HG03060 (cell line): ENCODE measurements at regions not wholly inside any gene's neighbourhood (a gene's known extent, or its start where the extent isn't known, plus 50 kb on each side); places are given as distances from the start of the nearest gene placed in this dataset.
"Not testable (repeated sequence)": the region's sequence is repeated elsewhere in the genome, so short reads cannot be mapped to it uniquely, and the experiment has no call there.

ENCODE experiments used
- ATAC-seq: cut with Tn5 transposase; IDR thresholded peaks from one replicate; pipeline ENCODE4 v1.9.1; 2021; ENCODE audit warnings: low read depth, moderate number of reproducible peaks; ENCODE audit not compliant: unreplicated experiment

DNA sequence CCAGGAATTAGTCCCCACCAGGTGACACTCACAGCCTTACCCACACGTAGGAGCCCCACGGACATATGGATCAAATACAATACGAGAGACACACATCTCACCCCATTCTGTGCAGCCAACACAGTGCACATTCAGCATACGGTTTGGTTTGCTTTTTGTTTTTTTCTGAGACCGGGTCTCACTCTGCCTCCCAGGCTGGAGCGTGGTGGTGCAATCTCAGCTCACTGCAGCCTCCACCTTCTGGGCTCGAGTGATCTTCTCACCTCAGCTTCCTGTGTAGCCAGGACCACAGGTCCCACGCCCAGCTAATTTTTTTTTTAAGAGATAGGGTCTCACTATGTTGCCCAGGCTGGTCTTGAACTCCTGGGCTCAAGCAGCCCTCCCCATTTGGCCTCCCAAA, 102.8 kb downstream of the POTEB start:
- ATAC-seq = not testable (repeated sequence)

DNA sequence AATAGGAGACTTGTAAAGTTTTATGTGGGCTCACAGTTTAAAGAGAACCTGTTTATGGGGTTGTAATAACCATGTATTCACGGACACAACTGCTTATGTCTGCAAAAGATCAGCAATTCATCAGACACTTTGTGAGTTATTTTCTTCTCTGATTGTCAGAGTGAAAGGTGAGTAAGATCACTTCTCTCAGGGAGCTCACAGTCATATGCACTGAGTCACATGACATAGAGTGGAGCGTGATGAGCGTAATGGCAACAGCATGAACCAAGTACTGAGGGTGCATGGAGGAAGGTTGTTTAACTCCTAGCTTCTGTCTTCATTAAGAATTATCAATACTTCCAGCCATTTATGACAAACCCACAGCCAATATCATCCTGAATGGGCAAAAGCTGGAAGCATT, 111.0 kb downstream of the POTEB start:
- ATAC-seq = not testable (repeated sequence)

GRCh38 chr15:21763756-21764155, 113.8 kb downstream of the POTEB start:
- ATAC-seq = not testable (repeated sequence)

- ATAC-seq = not testable (repeated sequence)
These were observed 117.1 kb downstream of the POTEB start for GRCh38 chr15:21760250-21761023.

GRCh38 chr15:21759401-21760165, 118.0 kb downstream of the POTEB start:
- ATAC-seq = not testable (repeated sequence)

DNA sequence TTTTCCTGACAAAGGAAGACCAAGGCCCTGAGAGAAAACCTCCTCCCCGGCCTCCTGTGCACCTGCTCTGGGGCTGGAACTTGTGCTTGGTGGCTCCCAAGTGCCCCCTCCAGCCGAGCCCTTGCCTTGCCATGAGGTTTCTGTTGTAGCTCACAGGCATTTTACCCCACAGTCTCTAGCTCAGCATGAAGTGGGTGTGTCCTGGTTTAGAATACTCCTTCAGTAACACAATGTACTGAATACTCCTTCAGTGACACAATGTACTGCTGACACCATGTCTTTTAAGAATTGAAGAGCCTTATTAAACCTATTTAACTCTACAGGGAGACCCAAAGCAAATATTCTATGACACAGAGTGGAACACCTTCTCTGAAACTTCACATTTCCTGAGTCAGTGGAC, 123.7 kb downstream of the POTEB start:
- ATAC-seq = not testable (repeated sequence)

- not testable (repeated sequence) for ATAC-seq
These were observed 125.2 kb downstream of the POTEB start for GRCh38 chr15:21752124-21752957.

DNA sequence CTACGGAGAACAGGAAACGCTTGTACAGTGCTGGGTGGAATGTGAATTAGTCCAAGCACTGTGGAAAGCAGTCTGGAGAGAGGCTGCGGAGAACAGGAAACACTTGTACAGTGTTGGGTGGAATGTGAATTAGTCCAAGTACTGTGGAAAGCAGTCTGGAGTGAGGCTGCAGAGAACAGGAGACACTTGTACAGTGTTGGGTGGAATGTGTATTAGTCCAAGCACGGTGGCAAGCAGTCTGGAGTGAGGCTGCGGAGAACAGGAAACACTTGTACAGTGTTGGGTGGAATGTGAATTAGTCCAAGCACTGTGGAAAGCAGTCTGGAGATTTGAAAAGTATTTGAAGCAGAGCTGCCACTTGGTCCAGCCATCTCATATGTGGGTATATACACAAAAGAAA, 128.4 kb downstream of the POTEB start:
- not testable (repeated sequence) for ATAC-seq

DNA sequence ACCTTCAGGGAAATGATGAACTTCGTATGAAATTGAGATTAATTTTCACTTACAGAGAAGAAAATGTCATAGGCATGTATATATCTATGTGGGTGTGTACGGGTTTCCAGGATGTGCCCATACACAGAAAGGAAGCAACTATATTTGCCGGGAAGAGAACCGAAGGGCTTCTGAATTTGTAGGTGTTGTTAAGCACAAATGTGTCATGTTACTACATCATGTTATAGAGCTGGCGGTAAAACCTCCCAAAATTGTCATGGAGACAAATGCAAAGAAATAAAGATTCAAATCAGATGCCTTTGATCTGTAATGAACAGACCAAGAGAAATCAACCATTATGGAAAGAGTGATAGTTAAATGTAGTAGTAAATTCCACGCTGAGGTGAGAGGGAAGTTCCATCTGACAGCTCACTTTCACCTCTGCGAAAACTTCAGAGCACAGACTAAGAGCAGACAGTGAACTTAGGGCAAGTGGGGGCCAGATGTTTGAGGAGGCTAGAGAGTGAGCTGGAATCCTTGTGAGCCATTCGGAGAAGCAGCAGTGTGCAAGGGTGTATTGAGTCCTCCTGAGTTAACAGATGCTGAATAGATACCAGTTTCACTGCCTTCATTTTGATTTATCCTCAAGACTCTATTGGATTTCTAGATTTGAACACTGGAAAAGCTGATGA, 133.2 kb downstream of the POTEB start:
- ATAC-seq = not testable (repeated sequence)

- ATAC-seq = peak; percentile 68
These were observed 135.5 kb downstream of the POTEB start for GRCh38 chr15:21742067-21742466.

DNA sequence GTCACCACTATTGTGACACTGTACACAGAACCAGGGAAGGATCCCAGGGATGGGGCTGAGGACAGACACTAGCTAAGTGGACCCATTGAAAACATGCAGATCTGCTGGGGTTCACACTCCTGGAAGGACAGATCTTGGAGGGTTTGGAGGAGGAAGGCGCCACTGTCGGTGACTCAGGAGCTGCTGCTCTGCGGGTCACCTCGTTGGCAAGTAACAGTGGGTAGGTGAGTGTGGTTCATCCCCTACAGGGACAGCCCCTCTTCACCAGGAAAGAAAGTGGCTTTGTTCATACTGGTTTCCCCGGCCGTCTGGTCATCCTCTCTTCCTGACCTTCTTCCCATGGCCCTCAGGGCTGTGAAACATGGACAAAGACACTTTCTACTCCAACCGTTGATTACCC, 139.5 kb downstream of the POTEB start:
- not testable (repeated sequence) for ATAC-seq

- ATAC-seq = not testable (repeated sequence)
These were observed 141.1 kb downstream of the POTEB start for GRCh38 chr15:21736443-21736842.

DNA sequence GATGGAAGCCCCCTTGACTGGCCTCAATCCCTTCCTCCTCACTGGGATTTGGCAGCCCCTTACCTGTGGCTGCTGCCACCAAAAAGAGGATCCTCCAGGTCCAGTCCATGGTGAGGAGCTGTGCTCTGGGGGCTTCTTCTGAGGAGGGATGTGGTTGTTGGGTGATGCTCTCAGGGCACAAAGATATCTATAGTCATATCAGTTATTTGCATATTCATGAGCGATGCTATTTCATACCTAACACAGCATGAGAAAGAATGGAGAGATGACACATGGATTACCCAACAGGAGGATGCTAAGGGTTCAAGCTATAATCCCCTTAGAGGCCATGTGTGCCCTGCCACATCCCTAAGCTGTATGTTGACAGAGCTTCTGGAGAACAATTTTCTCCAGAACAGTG, 141.7 kb downstream of the POTEB start:
- not testable (repeated sequence) for ATAC-seq

- not testable (repeated sequence) for ATAC-seq
These were observed 142.2 kb downstream of the POTEB start for GRCh38 chr15:21735368-21735767.

- peak; percentile 35 for ATAC-seq
These were observed 146.0 kb downstream of the POTEB start for GRCh38 chr15:21731496-21731895.

GRCh38 chr15:21730427-21731405, 146.8 kb downstream of the POTEB start:
- ATAC-seq = peak; percentile 66

DNA sequence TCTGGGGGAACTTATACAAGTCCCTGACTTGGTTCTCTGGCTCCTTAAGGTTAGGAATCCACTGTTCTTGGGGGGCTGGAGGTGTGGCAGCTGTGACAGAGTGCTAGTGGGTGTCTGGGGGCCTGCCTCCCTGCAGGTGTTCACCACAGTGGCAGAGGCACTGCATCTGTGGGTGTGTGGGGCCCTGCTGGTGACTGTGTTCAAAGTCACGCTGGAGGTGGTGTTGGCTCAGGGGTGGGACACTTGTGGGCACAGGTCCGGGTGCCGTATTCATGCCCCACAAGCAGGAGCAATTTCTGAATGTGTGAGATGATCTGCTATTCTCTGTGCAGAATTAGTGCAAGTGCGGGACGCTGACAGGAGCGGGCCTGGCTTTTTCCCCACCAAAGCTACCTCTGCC, 152.5 kb downstream of the POTEB start:
- not testable (repeated sequence) for ATAC-seq

- ATAC-seq = not testable (repeated sequence)
These were observed 156.4 kb downstream of the POTEB start for GRCh38 chr15:21721115-21721514.

- peak; percentile 66 for ATAC-seq
These were observed 158.8 kb downstream of the POTEB start for GRCh38 chr15:21718779-21719178.
